ENCODE measurements at regions not wholly inside any gene's neighbourhood (a gene's known extent, or its start where the extent isn't known, plus 50 kb on each side); places are given as distances from the start of the nearest gene placed in this dataset.

GRCh38 chr5:125046838-125047237 lies 300.4 kb upstream of the ZNF608 start:
- no peak for DNase-seq (ENCODE audit: low read depth)
- TF ChIP-seq CTCF (conservative IDR thresholded peaks at IDR 0.05; ENCODE audit: low read depth, low read length) = no peak
- no peak overlapping the region for H3K4me3 ChIP-seq (ENCODE audit: low read depth, low read length)

DNA sequence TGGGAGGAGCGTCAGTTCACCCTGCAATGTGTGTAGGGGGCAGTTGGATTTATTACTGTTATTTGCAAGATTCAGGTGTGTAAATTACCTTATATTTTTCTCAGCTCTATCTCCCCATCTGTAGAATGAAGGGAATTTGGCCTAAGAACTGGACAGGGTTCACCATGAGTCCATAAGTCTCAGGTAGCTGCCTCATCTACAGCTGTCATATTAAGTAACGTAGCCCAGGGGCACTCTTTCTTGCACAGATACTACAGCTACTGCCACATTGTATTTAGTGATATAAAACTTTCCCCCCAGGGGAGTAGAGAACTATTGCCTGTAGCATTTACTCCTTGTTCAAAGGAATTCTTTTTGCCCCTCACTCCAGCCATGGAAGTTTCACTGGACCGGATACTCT lies 301.4 kb upstream of the ZNF608 start:
- TF ChIP-seq CTCF (conservative IDR thresholded peaks at IDR 0.05; ENCODE audit: low read depth, low read length) = no peak
- DNase-seq (ENCODE audit: low read depth) = no peak
- H3K4me3 ChIP-seq (ENCODE audit: low read depth, low read length) = no peak overlapping the region

DNA sequence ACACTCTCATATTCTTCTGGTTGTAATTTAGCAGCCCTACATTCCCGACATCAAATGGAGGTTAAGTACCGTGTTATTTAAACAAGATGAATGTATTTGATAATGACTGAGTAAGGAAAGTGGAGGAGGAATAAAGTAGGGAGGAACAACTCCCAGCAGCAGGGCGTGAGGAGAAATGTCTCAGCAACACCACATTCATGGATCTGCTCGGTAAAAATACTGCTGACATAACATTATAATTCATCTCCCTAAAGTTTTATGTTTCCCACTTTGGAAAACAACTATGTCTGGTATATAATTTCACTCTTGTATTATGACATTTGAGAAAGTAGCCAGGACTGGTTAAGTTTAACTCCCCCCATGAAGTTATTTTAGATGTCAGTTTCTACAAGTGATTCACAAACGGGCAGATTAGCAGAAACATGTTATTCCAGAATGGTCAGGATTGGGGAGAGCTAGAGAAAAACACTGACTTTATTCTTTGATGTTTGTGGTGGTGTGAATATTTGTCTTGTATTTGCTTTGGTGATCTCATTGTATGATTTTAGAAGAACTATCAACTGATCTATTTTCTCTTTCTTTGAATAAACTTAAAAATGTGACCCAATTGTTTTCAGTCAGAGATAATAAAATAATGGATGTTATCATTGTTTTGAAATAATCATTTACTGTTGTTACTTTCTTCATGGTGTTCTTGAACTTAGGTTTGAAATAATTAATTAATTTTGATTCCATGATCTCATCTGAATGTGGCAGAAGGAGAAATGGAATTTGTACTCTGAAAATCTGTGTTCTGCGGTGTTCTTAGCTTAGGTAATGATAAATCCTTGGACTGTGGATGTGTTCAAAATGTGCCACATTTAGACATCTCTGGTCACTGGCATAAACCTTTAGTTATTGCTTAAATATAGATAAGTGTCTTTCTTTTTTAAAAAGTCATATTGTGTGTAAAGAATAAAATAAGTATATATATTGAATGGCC lies 303.6 kb upstream of the ZNF608 start:
- no peak for TF ChIP-seq CTCF (conservative IDR thresholded peaks at IDR 0.05; ENCODE audit: low read depth, low read length)
- no peak for DNase-seq (ENCODE audit: low read depth)
- H3K4me3 ChIP-seq (ENCODE audit: low read depth, low read length) = no peak overlapping the region

GRCh38 chr5:125050926-125051325 lies 304.5 kb upstream of the ZNF608 start:
- TF ChIP-seq CTCF (conservative IDR thresholded peaks at IDR 0.05; ENCODE audit: low read depth, low read length) = no peak
- no peak overlapping the region for H3K4me3 ChIP-seq (ENCODE audit: low read depth, low read length)
- DNase-seq (ENCODE audit: low read depth) = no peak

DNA sequence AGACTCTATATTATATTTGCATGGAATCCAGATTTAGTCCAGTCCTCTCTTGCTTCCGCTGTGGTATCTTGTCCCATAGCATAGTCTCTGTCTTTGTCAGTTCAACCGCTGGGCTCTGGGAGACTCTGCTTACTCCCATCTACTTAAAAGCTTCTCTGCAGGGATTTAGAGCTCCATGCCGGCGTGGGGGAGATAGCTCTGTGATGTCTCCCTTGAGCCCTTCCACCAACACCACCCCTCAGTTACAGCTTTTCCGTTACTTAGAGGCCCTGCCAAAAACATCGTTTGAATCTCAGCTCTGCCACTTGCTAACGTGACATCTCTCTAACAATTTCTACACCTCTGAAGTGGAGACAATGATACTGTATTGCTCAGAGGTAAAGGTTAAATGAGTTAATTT lies 306.1 kb upstream of the ZNF608 start:
- no peak overlapping the region for H3K4me3 ChIP-seq (ENCODE audit: low read depth, low read length)
- no peak for DNase-seq (ENCODE audit: low read depth)
- TF ChIP-seq CTCF (conservative IDR thresholded peaks at IDR 0.05; ENCODE audit: low read depth, low read length) = no peak

- H3K4me3 ChIP-seq (ENCODE audit: low read depth, low read length) = no peak overlapping the region
- TF ChIP-seq CTCF (conservative IDR thresholded peaks at IDR 0.05; ENCODE audit: low read depth, low read length) = no peak
- DNase-seq (ENCODE audit: low read depth) = no peak
Observed at GRCh38 chr5:125053179-125053578, 306.7 kb upstream of the ZNF608 start.

GRCh38 chr5:125054146-125054545 lies 307.7 kb upstream of the ZNF608 start:
- DNase-seq (ENCODE audit: low read depth) = no peak
- no peak for TF ChIP-seq CTCF (conservative IDR thresholded peaks at IDR 0.05; ENCODE audit: low read depth, low read length)
- H3K4me3 ChIP-seq (ENCODE audit: low read depth, low read length) = no peak overlapping the region
